ENCODE measurements at regions not wholly inside any gene's neighbourhood (a gene's known extent, or its start where the extent isn't known, plus 50 kb on each side); places are given as distances from the start of the nearest gene placed in this dataset. TPM values are rescaled to one million over a fixed set of nuclear protein-coding genes. Genes with fewer than 3 reads are reported as not detected.

- CTCF ChIA-PET: interaction anchor here (1.2 kb wide), 1 partner anchor 9 kb away, joined by 4 read pairs; no protein-coding TSS in a partner anchor
- Mint-ChIP-seq H3K4me1 (ENCODE audit: low read depth, unreplicated experiment) (no peaks in the 10 kb centered on the region), H3K36me3 (ENCODE audit: insufficient read depth, unreplicated experiment) (no peaks in the 10 kb centered on the region), H3K27ac (ENCODE audit: unreplicated experiment) (no peak overlapping the region), H3K27me3 (ENCODE audit: unreplicated experiment) (no peaks in the 10 kb centered on the region), H3K9me3 (ENCODE audit: low read depth, unreplicated experiment) (no peaks in the 10 kb centered on the region), H3K4me3 (ENCODE audit: low read depth, unreplicated experiment) (no peak overlapping the region)
- no TSS peak for BruUV-seq (replicated peaks)
- intact Hi-C loops (cut with micrococcal nuclease; ENCODE audit: unreplicated experiment): no loop called here
- no peak for TF ChIP-seq CTCF (IDR thresholded peaks at IDR 0.05; ENCODE audit: unreplicated experiment)
- no peak for DNase-seq
These were observed 55.1 kb upstream of the FBXL4 start for GRCh38 chr6:99002831-99003230.

- intact Hi-C loops (cut with micrococcal nuclease; ENCODE audit: unreplicated experiment): no loop called here
- Mint-ChIP-seq H3K36me3 (ENCODE audit: insufficient read depth, unreplicated experiment) (no peaks in the 10 kb centered on the region), H3K4me1 (ENCODE audit: low read depth, unreplicated experiment) (no peaks in the 10 kb centered on the region), H3K9me3 (ENCODE audit: low read depth, unreplicated experiment) (no peaks in the 10 kb centered on the region), H3K4me3 (ENCODE audit: low read depth, unreplicated experiment) (no peak overlapping the region), H3K27me3 (ENCODE audit: unreplicated experiment) (peaks cover 20% of the 10 kb centered on the region), H3K27ac (ENCODE audit: unreplicated experiment) (no peak overlapping the region)
- CTCF ChIA-PET: no interaction called here
- no TSS peak for BruUV-seq (replicated peaks)
- DNase-seq: no peak
- TF ChIP-seq CTCF (IDR thresholded peaks at IDR 0.05; ENCODE audit: unreplicated experiment): no peak
These were observed 50.4 kb upstream of the FBXL4 start for GRCh38 chr6:98998103-98998502.

Small RNAs in the stretch of these regions (microRNA-seq; reads per million reads assigned to microRNA genes)
- gene MIR548AI: not detected

All from Calu3 (cell line).